Endothelial cell of umbilical vein (primary cell): ENCODE measurements at regions not wholly inside any gene's neighbourhood (a gene's known extent, or its start where the extent isn't known, plus 50 kb on each side); places are given as distances from the start of the nearest gene placed in this dataset.

ENCODE experiments used
- BruUV-seq: library from RNA; stranded (reverse); fragments of 400-500 nt; replicated peaks from 2 replicates; lab custom pipeline; 2021; lab: Mats Ljungman, UMichigan
- CTCF ChIA-PET: fragments of 300-600, 350-600 bp; sonication (Branson Sonifier 250); formaldehyde crosslinking; loops from one replicate; lab custom pipeline; 2021; ENCODE audit warnings: antibody characterized with exemption, inconsistent platforms; lab: Charles Lee
- POLR2A ChIA-PET: fragments of 300-600, 350-600 bp; sonication (Branson Sonifier 250); formaldehyde crosslinking; loops from one replicate; lab custom pipeline; 2021; ENCODE audit warnings: antibody characterized with exemption, inconsistent platforms; lab: Charles Lee
- DNase-seq: peaks from one replicate; pipeline ENCODE4 v3.0.0-alpha.2; 2011; ENCODE audit warnings: low read depth, low spot score
- FAIRE-seq: peaks from 2 replicates; lab custom pipeline; 2011; peaks lifted over from hg19 to GRCh38; lab: Jason Lieb, UNC
- H2AFZ ChIP-seq: 2 replicates; pipeline ENCODE4 v1.6.0; 2012; ENCODE audit warnings: low read depth, low read length, control low read depth, inconsistent platforms
- H3K27ac ChIP-seq: 2 replicates; pipeline ENCODE4 v1.5.1; 2011; ENCODE audit warnings: low read depth, mild to moderate bottlenecking, control low read depth, low read length, moderate library complexity; ENCODE audit not compliant: insufficient read depth
- H3K27me3 ChIP-seq, 2 experiments: 2 replicates each; pipeline versions ENCODE4 v1.6.0 to v1.6.1; 2011; ENCODE audit warnings: low read length in 2 of 2, mixed read lengths in 1 of 2; ENCODE audit not compliant: control insufficient read depth in 2 of 2, insufficient read depth in 2 of 2
- H3K36me3 ChIP-seq, 2 experiments: 2 replicates in 1 of 2; 3 replicates in 1 of 2; pipeline ENCODE4 v1.5.1; 2011; ENCODE audit warnings: low read length in 2 of 2, mild to moderate bottlenecking in 1 of 2, moderate library complexity in 1 of 2; ENCODE audit not compliant: control insufficient read depth in 2 of 2, insufficient read depth in 2 of 2; ENCODE audit errors: extremely low read depth in 1 of 2
- H3K4me1 ChIP-seq: 3 replicates; pipeline ENCODE4 v1.5.1; 2011; ENCODE audit warnings: mild to moderate bottlenecking, low read length; ENCODE audit not compliant: control insufficient read depth, insufficient read depth; ENCODE audit errors: extremely low read depth
- H3K4me2 ChIP-seq: 2 replicates; pipeline ENCODE4 v1.6.1; 2011; ENCODE audit warnings: low read length, control low read depth, mixed read lengths; ENCODE audit not compliant: insufficient read depth
- H3K4me3 ChIP-seq, 3 experiments: fragments of 200-600 bp in 1 of 3; sonication (generic), shearing (Covaris generic) in 1 of 3; replicated peaks in 1 of 3; 2 replicates each; pipeline ENCODE4 v1.5.1; 2011 to 2016; ENCODE audit warnings: control low read depth in 3 of 3, low read length in 3 of 3, mild to moderate bottlenecking in 2 of 3, inconsistent platforms in 1 of 3, low read depth in 1 of 3, moderate library complexity in 1 of 3; ENCODE audit not compliant: insufficient read depth in 1 of 3
- H3K79me2 ChIP-seq: 2 replicates; pipeline ENCODE4 v1.6.0; 2012; ENCODE audit warnings: low read length, inconsistent platforms; ENCODE audit not compliant: control insufficient read depth, insufficient read depth
- H3K9ac ChIP-seq: replicated peaks from 2 replicates; pipeline ENCODE3; 2011; ENCODE audit warnings: low read length, control low read depth; ENCODE audit not compliant: insufficient read depth; ENCODE audit errors: extremely low read depth
- H3K9me1 ChIP-seq: replicated peaks from 3 replicates; pipeline ENCODE4 v1.6.0; 2011; ENCODE audit warnings: mild to moderate bottlenecking, low read length; ENCODE audit not compliant: control insufficient read depth, insufficient read depth; ENCODE audit errors: extremely low read depth
- H3K9me3 ChIP-seq: replicated peaks from 2 replicates; pipeline ENCODE4 v1.5.1; 2012; ENCODE audit warnings: low read length, inconsistent platforms; ENCODE audit not compliant: control insufficient read depth, insufficient read depth
- H4K20me1 ChIP-seq: replicated peaks from 2 replicates; pipeline ENCODE3; 2011; ENCODE audit warnings: mild to moderate bottlenecking, low read length; ENCODE audit not compliant: control insufficient read depth, insufficient read depth; ENCODE audit errors: extremely low read depth
- EZH2 ChIP-seq: IDR thresholded peaks from 2 replicates; pipeline ENCODE4 v1.6.1; 2012; ENCODE audit warnings: borderline replicate concordance, low read depth, mild to moderate bottlenecking, moderate library complexity, low read length, inconsistent platforms; ENCODE audit not compliant: severe bottlenecking
- FOS ChIP-seq: IDR thresholded peaks from 2 replicates; pipeline ENCODE4 v1.6.1; 2011; ENCODE audit warnings: mild to moderate bottlenecking, low read length, moderate library complexity, borderline replicate concordance; ENCODE audit not compliant: insufficient read depth
- GATA2 ChIP-seq: IDR thresholded peaks from 2 replicates; pipeline ENCODE4 v1.7.0; 2011; ENCODE audit warnings: low read depth, mild to moderate bottlenecking, moderate library complexity, mixed read lengths, low read length; ENCODE audit not compliant: insufficient read length, insufficient read depth
- JUN ChIP-seq: IDR thresholded peaks from 2 replicates; pipeline ENCODE4 v1.6.1; 2011; ENCODE audit warnings: borderline replicate concordance, low read depth; ENCODE audit not compliant: insufficient read length, insufficient read depth
- MYC ChIP-seq: IDR thresholded peaks from one replicate; pipeline ENCODE4 v1.6.1; 2011; ENCODE audit warnings: mild to moderate bottlenecking, low read depth, low read length
- POLR2A ChIP-seq: IDR thresholded peaks from 2 replicates; pipeline ENCODE4 v1.6.1; 2012; ENCODE audit warnings: low read depth, mild to moderate bottlenecking, control low read depth, low read length
- POLR2AphosphoS5 ChIP-seq: IDR thresholded peaks from 2 replicates; pipeline ENCODE4 v1.6.1; 2012; ENCODE audit warnings: low read depth, mild to moderate bottlenecking, control low read depth, low read length, moderate library complexity; ENCODE audit not compliant: insufficient read depth
- dilution Hi-C: fragments of 300-500 bp; cut with MboI; formaldehyde crosslinking; loops from one replicate; pipeline ENCODE4 v1.15.0; 2019; ENCODE audit warnings: low sequenced_read_pairs; ENCODE audit not compliant: extremely low pct_ligation_motif_present
- intact Hi-C: fragments of 100-400 bp; cut with micrococcal nuclease; formaldehyde crosslinking; loops from one replicate; pipeline ENCODE4 v1.10.0; 2022
- TF ChIP-seq, protein P1 (sequence below), 2 donors: IDR thresholded peaks; 1 replicate in 1 of 2; 2 replicates in 1 of 2; pipeline ENCODE4 v1.5.1; 2011; ENCODE audit warnings: low read length in 2 of 2, mild to moderate bottlenecking in 2 of 2, moderate library complexity in 2 of 2, control low read depth in 1 of 2, inconsistent platforms in 1 of 2, low read depth in 1 of 2; ENCODE audit not compliant: insufficient read depth in 1 of 2; ENCODE audit errors: extremely low read depth in 1 of 2
- TF ChIP-seq, protein P2 (sequence below): IDR thresholded peaks from 2 replicates; pipeline ENCODE4 v1.6.1; 2011; ENCODE audit not compliant: insufficient read depth, insufficient read length

DNA sequence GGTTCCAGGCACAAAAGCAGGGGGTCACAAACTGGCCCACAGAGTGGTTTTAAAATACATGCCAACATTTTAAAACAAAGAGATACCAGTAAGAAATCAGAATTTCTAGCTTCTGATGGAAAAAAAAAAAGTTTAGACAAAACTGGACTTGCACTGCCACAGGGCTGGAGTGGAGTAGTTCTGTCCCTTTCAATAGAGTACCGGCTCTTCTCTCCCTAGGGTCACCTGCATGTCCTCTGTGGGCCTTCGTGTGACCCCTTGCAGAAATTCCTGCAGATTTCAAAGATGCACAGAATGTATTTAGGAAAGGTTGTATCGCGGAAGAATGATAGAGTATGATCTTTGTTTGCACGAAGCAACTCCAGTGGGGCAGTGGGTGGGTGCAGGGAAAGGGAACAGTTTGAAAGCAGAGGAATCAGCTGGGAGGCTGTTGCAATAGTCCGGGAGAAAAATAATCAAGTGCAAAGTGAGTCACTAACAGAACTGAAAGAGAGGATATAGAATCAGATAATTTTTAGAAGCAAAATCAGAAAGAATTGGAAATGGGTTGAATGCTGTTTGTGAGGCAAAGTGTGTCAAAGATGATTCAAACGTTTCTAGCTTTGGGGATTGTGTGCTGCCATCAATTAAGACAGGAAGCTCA, 97.3 kb upstream of the STXBP5 start:
- BruUV-seq = no TSS peak
- intact Hi-C loops = no loop called here
- Histone ChIP-seq H3K4me3 (no peak overlapping the region), H4K20me1 (no peaks in the 10 kb centered on the region), H3K9ac (no peak overlapping the region), H3K79me2 (no peaks in the 10 kb centered on the region), H3K4me2 (no peak overlapping the region), H3K27me3 (no peaks in the 10 kb centered on the region), H2AFZ (no peak overlapping the region), H3K36me3 (no peaks in the 10 kb centered on the region), H3K27ac (no peak overlapping the region), H3K9me3 (no peaks in the 10 kb centered on the region), H3K9me1 (no peaks in the 10 kb centered on the region), H3K4me1 (no peaks in the 10 kb centered on the region)
- FAIRE-seq = no peak
- DNase-seq = no peak
- TF ChIP-seq POLR2AphosphoS5 = no peak
- no peak for TF ChIP-seq MYC
- POLR2A ChIA-PET = no interaction called here
- CTCF ChIA-PET = interaction anchor here (1.1 to 2.0 kb wide), 3 partner anchors 16 to 115 kb away, joined by 3 to 4 read pairs (median 3); no protein-coding TSS in a partner anchor
- dilution Hi-C loops = no loop called here

DNA sequence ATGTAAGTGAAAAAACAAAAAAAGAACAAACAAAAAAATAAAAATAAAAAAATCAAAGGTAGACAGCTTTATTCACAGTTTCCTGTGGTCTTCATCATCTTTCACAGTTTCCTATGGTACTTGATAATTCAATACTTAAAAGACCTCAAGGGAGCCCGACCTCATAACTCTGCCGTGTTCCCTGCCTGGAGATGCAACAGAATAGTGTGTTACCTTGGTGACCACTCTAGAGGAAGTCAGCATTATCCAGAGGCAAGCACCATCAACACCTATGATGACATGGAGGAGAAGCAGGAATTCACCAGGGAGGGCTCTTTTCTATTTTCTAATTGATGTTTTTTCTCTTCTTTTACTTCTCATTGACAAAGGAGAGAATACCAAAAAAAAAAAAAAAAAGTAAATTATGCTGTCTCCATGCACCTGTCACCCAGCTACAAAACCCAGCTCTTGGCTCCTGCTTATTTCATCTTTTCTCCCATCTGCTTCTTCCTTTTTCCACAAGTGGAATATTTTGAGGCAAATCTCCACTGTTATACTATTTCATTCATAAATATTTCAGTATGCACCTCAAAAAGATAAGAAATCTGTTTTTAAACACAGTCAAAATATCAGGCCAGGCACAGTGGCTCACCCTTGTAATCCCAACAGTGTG, 95.8 kb upstream of the STXBP5 start:
- FAIRE-seq (no peak), DNase-seq (no peak)
- H2AFZ ChIP-seq = no peak overlapping the region
- intact Hi-C loops (no loop called here), dilution Hi-C loops (no loop called here)
- no peaks in the 10 kb centered on the region for H3K36me3 ChIP-seq
- no peak overlapping the region for H3K4me3 ChIP-seq
- H3K79me2 ChIP-seq = no peaks in the 10 kb centered on the region
- H3K9me1 ChIP-seq = no peaks in the 10 kb centered on the region
- H3K27me3 ChIP-seq = no peaks in the 10 kb centered on the region
- H3K27ac ChIP-seq = no peak overlapping the region
- POLR2A ChIA-PET = no interaction called here
- no peaks in the 10 kb centered on the region for H4K20me1 ChIP-seq
- CTCF ChIA-PET = interaction anchor here (0.6 to 1.6 kb wide), 2 partner anchors 9 to 836 kb away, joined by 3 read pairs; no protein-coding TSS in a partner anchor
- TF ChIP-seq MYC (no peak), POLR2A (no peak), GATA2 (no peak), JUN (no peak), POLR2AphosphoS5 (no peak), EZH2 (no peak), FOS (no peak)
- TF ChIP-seq, protein P1, sequence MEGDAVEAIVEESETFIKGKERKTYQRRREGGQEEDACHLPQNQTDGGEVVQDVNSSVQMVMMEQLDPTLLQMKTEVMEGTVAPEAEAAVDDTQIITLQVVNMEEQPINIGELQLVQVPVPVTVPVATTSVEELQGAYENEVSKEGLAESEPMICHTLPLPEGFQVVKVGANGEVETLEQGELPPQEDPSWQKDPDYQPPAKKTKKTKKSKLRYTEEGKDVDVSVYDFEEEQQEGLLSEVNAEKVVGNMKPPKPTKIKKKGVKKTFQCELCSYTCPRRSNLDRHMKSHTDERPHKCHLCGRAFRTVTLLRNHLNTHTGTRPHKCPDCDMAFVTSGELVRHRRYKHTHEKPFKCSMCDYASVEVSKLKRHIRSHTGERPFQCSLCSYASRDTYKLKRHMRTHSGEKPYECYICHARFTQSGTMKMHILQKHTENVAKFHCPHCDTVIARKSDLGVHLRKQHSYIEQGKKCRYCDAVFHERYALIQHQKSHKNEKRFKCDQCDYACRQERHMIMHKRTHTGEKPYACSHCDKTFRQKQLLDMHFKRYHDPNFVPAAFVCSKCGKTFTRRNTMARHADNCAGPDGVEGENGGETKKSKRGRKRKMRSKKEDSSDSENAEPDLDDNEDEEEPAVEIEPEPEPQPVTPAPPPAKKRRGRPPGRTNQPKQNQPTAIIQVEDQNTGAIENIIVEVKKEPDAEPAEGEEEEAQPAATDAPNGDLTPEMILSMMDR (IDR thresholded peaks at IDR 0.05; ENCODE audit: extremely low read depth in 1 of 2, insufficient read depth in 1 of 2, low read depth in 1 of 2, low read length in 2 of 2) = no peak
- TF ChIP-seq, protein P2, sequence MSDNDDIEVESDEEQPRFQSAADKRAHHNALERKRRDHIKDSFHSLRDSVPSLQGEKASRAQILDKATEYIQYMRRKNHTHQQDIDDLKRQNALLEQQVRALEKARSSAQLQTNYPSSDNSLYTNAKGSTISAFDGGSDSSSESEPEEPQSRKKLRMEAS = no peak
- no peaks in the 10 kb centered on the region for H3K9me3 ChIP-seq
- no peak overlapping the region for H3K4me2 ChIP-seq
- no peaks in the 10 kb centered on the region for H3K4me1 ChIP-seq
- no peak overlapping the region for H3K9ac ChIP-seq
- BruUV-seq = no TSS peak
